Neural progenitor cell (in vitro differentiated cells): ENCODE measurements at regions not wholly inside any gene's neighbourhood (a gene's known extent, or its start where the extent isn't known, plus 50 kb on each side); places are given as distances from the start of the nearest gene placed in this dataset.

ENCODE experiments used
- CTCF ChIP-seq: fragments of 200-600 bp; sonication (generic); IDR thresholded peaks from 2 replicates; pipeline ENCODE4 v1.5.1; 2017; ENCODE audit warnings: antibody characterized with exemption, mild to moderate bottlenecking
- EZH2 ChIP-seq: fragments of 200-600 bp; sonication (generic); IDR thresholded peaks from 2 replicates; pipeline ENCODE4 v1.6.1; 2017; ENCODE audit warnings: antibody characterized with exemption, mild to moderate bottlenecking, moderate library complexity
- EZH2phosphoT487 ChIP-seq: fragments of 200-600 bp; sonication (generic); IDR thresholded peaks from 2 replicates; pipeline ENCODE4 v1.6.1; 2017; ENCODE audit warnings: antibody characterized with exemption

DNA sequence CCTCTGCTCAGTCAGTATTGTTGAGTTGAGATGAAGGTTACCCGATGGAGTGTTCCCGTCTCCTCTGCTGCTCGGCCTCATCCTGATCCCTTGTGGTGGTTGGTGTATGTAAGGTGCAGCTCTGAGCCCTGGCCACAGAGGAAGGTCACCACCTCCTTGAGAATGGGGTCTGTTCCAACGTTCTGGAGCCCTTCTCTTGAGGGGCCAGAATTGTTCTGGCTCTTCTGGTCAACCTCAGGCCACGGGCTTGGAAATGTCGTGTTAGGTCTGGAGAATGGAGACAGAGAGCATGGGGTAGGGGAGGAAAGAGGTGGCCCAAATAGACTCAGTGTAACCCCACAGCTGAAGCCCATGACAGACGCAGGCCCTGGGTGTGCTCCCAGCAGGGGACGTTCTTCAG lies 62.3 kb upstream of the ETV3 start:
- TF ChIP-seq EZH2 (no peak), EZH2phosphoT487 (no peak), CTCF (no peak)
